GM23338 (cell line): ENCODE measurements at regions not wholly inside any gene's neighbourhood (a gene's known extent, or its start where the extent isn't known, plus 50 kb on each side); places are given as distances from the start of the nearest gene placed in this dataset.

ENCODE experiments used
- CREB1 ChIP-seq: fragments of 250-450 bp; sonication (Bioruptor Pico); IDR thresholded peaks from 2 replicates; pipeline ENCODE4 v1.5.0; 2020; ENCODE audit warnings: low read depth, mild to moderate bottlenecking, moderate library complexity
- EZH2 ChIP-seq: fragments of 200-600 bp; sonication (generic); IDR thresholded peaks from one replicate; pipeline ENCODE4 v1.8.0; 2017; ENCODE audit warnings: antibody characterized with exemption, mild to moderate bottlenecking, low read depth; ENCODE audit not compliant: unreplicated experiment
- EZH2phosphoT487 ChIP-seq: fragments of 200-600 bp; sonication (generic); IDR thresholded peaks from one replicate; pipeline ENCODE4 v1.8.1; 2018; ENCODE audit warnings: antibody characterized with exemption; ENCODE audit not compliant: unreplicated experiment
- JUNB ChIP-seq: IDR thresholded peaks from one replicate; pipeline ENCODE4 v1.6.1; 2016; ENCODE audit warnings: antibody characterized with exemption; ENCODE audit not compliant: unreplicated experiment
- NANOG ChIP-seq: IDR thresholded peaks from 2 replicates; pipeline ENCODE4 v1.6.1; 2016; ENCODE audit warnings: antibody characterized with exemption, borderline replicate concordance
- POLR2AphosphoS5 ChIP-seq: IDR thresholded peaks from 2 replicates; pipeline ENCODE4 v1.6.1; 2016; ENCODE audit warnings: antibody characterized with exemption, low read depth
- STAT1 ChIP-seq: IDR thresholded peaks from one replicate; pipeline ENCODE4 v1.6.1; 2016; ENCODE audit warnings: antibody characterized with exemption; ENCODE audit not compliant: unreplicated experiment
- ZNF114 ChIP-seq: fragments of 250-450 bp; sonication (Bioruptor Pico); IDR thresholded peaks from 2 replicates; pipeline ENCODE4 v1.5.0; 2020; ENCODE audit warnings: mild to moderate bottlenecking, moderate library complexity
- ZNF331 ChIP-seq: fragments of 250-450 bp; sonication (Bioruptor Pico); IDR thresholded peaks from 2 replicates; pipeline ENCODE4 v1.5.0; 2020; ENCODE audit warnings: low read depth, mild to moderate bottlenecking, moderate library complexity
- TF ChIP-seq, protein P1 (sequence below), 2 experiments: fragments of 200-600 bp in 1 of 2; sonication (generic) in 1 of 2; conservative IDR thresholded peaks; 2 replicates each; pipeline versions ENCODE4 v1.5.1 to v1.6.1; 2016 to 2017; ENCODE audit warnings: antibody characterized with exemption in 2 of 2, low read depth in 2 of 2, mild to moderate bottlenecking in 2 of 2, moderate library complexity in 1 of 2
- TF ChIP-seq, protein P2 (sequence below): IDR thresholded peaks from one replicate; pipeline ENCODE4 v1.6.1; 2018; ENCODE audit warnings: antibody characterized with exemption; ENCODE audit not compliant: unreplicated experiment
- TF ChIP-seq, protein P3 (sequence below): fragments of 250-450 bp; sonication (Bioruptor Pico); IDR thresholded peaks from 2 replicates; pipeline ENCODE4 v1.5.0; 2020; ENCODE audit warnings: mild to moderate bottlenecking, moderate library complexity
- TF ChIP-seq, protein P4 (sequence below): IDR thresholded peaks from 2 replicates; pipeline ENCODE4 v1.6.1; 2016; ENCODE audit warnings: antibody characterized with exemption

DNA sequence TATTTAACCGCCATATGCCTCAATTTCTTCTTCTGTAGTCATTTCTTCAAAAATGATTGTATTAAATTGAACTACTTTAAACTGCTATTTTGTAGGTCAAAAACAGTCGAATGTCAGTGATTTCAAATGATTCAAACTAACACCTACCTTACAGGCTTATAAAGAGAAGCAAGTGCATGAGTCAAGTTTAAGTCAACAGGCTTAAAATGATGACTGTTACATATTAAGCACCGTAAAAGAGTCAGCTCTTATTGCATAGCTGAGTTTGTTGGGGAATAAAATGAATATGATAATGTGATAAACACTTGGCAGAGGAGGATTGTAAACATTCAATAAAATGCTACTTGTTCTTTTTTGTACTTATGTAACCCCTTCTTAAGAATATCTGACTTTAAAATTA, 90.1 kb upstream of the ANKRD1 start:
- TF ChIP-seq, protein P1, sequence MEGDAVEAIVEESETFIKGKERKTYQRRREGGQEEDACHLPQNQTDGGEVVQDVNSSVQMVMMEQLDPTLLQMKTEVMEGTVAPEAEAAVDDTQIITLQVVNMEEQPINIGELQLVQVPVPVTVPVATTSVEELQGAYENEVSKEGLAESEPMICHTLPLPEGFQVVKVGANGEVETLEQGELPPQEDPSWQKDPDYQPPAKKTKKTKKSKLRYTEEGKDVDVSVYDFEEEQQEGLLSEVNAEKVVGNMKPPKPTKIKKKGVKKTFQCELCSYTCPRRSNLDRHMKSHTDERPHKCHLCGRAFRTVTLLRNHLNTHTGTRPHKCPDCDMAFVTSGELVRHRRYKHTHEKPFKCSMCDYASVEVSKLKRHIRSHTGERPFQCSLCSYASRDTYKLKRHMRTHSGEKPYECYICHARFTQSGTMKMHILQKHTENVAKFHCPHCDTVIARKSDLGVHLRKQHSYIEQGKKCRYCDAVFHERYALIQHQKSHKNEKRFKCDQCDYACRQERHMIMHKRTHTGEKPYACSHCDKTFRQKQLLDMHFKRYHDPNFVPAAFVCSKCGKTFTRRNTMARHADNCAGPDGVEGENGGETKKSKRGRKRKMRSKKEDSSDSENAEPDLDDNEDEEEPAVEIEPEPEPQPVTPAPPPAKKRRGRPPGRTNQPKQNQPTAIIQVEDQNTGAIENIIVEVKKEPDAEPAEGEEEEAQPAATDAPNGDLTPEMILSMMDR (conservative IDR thresholded peaks at IDR 0.05; ENCODE audit: low read depth in 2 of 2), result no peak
- no peak for TF ChIP-seq POLR2AphosphoS5
- TF ChIP-seq EZH2, result no peak
- no peak for TF ChIP-seq CREB1 (CRISPR knock-in tag)
- no peak for TF ChIP-seq STAT1
- TF ChIP-seq ZNF331 (CRISPR knock-in tag), result no peak
- no peak for TF ChIP-seq ZNF114 (CRISPR knock-in tag)
- TF ChIP-seq, protein P2, sequence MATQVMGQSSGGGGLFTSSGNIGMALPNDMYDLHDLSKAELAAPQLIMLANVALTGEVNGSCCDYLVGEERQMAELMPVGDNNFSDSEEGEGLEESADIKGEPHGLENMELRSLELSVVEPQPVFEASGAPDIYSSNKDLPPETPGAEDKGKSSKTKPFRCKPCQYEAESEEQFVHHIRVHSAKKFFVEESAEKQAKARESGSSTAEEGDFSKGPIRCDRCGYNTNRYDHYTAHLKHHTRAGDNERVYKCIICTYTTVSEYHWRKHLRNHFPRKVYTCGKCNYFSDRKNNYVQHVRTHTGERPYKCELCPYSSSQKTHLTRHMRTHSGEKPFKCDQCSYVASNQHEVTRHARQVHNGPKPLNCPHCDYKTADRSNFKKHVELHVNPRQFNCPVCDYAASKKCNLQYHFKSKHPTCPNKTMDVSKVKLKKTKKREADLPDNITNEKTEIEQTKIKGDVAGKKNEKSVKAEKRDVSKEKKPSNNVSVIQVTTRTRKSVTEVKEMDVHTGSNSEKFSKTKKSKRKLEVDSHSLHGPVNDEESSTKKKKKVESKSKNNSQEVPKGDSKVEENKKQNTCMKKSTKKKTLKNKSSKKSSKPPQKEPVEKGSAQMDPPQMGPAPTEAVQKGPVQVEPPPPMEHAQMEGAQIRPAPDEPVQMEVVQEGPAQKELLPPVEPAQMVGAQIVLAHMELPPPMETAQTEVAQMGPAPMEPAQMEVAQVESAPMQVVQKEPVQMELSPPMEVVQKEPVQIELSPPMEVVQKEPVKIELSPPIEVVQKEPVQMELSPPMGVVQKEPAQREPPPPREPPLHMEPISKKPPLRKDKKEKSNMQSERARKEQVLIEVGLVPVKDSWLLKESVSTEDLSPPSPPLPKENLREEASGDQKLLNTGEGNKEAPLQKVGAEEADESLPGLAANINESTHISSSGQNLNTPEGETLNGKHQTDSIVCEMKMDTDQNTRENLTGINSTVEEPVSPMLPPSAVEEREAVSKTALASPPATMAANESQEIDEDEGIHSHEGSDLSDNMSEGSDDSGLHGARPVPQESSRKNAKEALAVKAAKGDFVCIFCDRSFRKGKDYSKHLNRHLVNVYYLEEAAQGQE, result no peak
- TF ChIP-seq EZH2phosphoT487, result no peak
- TF ChIP-seq, protein P3, sequence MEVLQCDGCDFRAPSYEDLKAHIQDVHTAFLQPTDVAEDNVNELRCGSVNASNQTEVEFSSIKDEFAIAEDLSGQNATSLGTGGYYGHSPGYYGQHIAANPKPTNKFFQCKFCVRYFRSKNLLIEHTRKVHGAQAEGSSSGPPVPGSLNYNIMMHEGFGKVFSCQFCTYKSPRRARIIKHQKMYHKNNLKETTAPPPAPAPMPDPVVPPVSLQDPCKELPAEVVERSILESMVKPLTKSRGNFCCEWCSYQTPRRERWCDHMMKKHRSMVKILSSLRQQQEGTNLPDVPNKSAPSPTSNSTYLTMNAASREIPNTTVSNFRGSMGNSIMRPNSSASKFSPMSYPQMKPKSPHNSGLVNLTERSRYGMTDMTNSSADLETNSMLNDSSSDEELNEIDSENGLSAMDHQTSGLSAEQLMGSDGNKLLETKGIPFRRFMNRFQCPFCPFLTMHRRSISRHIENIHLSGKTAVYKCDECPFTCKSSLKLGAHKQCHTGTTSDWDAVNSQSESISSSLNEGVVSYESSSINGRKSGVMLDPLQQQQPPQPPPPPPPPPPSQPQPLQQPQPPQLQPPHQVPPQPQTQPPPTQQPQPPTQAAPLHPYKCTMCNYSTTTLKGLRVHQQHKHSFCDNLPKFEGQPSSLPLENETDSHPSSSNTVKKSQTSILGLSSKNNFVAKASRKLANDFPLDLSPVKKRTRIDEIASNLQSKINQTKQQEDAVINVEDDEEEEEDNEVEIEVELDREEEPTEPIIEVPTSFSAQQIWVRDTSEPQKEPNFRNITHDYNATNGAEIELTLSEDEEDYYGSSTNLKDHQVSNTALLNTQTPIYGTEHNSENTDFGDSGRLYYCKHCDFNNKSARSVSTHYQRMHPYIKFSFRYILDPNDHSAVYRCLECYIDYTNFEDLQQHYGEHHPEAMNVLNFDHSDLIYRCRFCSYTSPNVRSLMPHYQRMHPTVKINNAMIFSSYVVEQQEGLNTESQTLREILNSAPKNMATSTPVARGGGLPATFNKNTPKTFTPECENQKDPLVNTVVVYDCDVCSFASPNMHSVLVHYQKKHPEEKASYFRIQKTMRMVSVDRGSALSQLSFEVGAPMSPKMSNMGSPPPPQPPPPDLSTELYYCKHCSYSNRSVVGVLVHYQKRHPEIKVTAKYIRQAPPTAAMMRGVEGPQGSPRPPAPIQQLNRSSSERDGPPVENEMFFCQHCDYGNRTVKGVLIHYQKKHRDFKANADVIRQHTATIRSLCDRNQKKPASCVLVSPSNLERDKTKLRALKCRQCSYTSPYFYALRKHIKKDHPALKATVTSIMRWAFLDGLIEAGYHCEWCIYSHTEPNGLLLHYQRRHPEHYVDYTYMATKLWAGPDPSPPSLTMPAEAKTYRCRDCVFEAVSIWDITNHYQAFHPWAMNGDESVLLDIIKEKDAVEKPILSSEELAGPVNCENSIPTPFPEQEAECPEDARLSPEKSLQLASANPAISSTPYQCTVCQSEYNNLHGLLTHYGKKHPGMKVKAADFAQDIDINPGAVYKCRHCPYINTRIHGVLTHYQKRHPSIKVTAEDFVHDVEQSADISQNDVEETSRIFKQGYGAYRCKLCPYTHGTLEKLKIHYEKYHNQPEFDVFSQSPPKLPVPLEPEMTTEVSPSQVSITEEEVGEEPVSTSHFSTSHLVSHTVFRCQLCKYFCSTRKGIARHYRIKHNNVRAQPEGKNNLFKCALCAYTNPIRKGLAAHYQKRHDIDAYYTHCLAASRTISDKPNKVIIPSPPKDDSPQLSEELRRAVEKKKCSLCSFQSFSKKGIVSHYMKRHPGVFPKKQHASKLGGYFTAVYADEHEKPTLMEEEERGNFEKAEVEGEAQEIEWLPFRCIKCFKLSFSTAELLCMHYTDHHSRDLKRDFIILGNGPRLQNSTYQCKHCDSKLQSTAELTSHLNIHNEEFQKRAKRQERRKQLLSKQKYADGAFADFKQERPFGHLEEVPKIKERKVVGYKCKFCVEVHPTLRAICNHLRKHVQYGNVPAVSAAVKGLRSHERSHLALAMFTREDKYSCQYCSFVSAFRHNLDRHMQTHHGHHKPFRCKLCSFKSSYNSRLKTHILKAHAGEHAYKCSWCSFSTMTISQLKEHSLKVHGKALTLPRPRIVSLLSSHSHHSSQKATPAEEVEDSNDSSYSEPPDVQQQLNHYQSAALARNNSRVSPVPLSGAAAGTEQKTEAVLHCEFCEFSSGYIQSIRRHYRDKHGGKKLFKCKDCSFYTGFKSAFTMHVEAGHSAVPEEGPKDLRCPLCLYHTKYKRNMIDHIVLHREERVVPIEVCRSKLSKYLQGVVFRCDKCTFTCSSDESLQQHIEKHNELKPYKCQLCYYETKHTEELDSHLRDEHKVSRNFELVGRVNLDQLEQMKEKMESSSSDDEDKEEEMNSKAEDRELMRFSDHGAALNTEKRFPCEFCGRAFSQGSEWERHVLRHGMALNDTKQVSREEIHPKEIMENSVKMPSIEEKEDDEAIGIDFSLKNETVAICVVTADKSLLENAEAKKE (CRISPR knock-in tag), result no peak
- no peak for TF ChIP-seq NANOG
- no peak for TF ChIP-seq JUNB
- TF ChIP-seq, protein P4, sequence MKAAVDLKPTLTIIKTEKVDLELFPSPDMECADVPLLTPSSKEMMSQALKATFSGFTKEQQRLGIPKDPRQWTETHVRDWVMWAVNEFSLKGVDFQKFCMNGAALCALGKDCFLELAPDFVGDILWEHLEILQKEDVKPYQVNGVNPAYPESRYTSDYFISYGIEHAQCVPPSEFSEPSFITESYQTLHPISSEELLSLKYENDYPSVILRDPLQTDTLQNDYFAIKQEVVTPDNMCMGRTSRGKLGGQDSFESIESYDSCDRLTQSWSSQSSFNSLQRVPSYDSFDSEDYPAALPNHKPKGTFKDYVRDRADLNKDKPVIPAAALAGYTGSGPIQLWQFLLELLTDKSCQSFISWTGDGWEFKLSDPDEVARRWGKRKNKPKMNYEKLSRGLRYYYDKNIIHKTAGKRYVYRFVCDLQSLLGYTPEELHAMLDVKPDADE, result no peak
